Activated CD8-positive, alpha-beta T cell treated with anti-CD3 and anti-CD28 coated beads for 36 hours (primary cell): ENCODE measurements at regions not wholly inside any gene's neighbourhood (a gene's known extent, or its start where the extent isn't known, plus 50 kb on each side); places are given as distances from the start of the nearest gene placed in this dataset.

Experiments used
- ATAC-seq: fragments of 200-7000 bp; cut with Tn5 transposase; one replicate; pipeline ENCODE4 v1.10.0; 2021; ENCODE audit warnings: mild to moderate bottlenecking, moderate library complexity
- CTCF ChIA-PET: fragments of 350-600 bp; sonication (Branson Sonifier 250); formaldehyde crosslinking; loops from one replicate; lab custom pipeline; 2021; ENCODE audit warnings: antibody characterized with exemption; lab: Charles Lee
- POLR2A ChIA-PET: fragments of 350-600 bp; sonication (Branson Sonifier 250); formaldehyde crosslinking; loops from one replicate; lab custom pipeline; 2021; ENCODE audit warnings: antibody characterized with exemption; lab: Charles Lee
- DNase-seq: peaks from one replicate; pipeline ENCODE4 v3.0.0-alpha.2; 2020
- H3K27ac Mint-ChIP-seq: one replicate; pipeline ENCODE4 v1.8.0; 2021; ENCODE audit warnings: mild to moderate bottlenecking, mixed read lengths
- H3K27me3 Mint-ChIP-seq: one replicate; pipeline ENCODE4 v1.8.0; 2021; ENCODE audit warnings: mixed read lengths
- H3K36me3 Mint-ChIP-seq: one replicate; pipeline ENCODE4 v1.8.0; 2021; ENCODE audit warnings: low read depth, mixed read lengths
- H3K4me1 Mint-ChIP-seq: one replicate; pipeline ENCODE4 v1.8.0; 2021; ENCODE audit warnings: low read depth, mixed read lengths
- H3K4me3 Mint-ChIP-seq: one replicate; pipeline ENCODE4 v1.8.0; 2021; ENCODE audit warnings: mild to moderate bottlenecking, moderate library complexity, mixed read lengths
- H3K9me3 Mint-ChIP-seq: one replicate; pipeline ENCODE4 v1.8.0; 2021; ENCODE audit warnings: mixed read lengths
- intact Hi-C: fragments of 100-400 bp; cut with micrococcal nuclease; formaldehyde crosslinking; loops from one replicate; pipeline ENCODE4 v1.10.0; 2022
- TF ChIP-seq, protein P1 (sequence below): fragments of 200-600 bp; IDR thresholded peaks from one replicate; pipeline ENCODE4 v1.8.0; 2022; ENCODE audit warnings: antibody characterized with exemption, mild to moderate bottlenecking

DNA sequence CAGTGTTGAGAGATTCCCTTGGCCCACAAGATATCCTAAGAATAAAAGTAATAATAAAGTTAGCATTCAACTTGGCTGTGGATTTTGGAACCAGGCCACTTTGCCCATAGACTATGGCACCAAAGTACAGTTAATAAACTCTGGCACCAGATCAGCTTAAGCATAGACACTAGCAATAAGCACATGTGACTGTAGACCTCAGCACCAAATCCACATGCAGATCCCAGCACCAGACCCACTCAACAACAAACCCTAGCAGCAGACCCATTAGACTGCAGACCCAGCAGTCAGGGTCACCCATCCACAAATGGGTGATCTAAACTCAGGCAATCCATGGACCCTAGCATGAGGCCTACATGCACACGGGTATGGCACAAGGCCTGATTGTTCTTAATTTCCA lies 384.8 kb upstream of the CADM2 start:
- H3K4me3 Mint-ChIP-seq, result no peak overlapping the region
- H3K27me3 Mint-ChIP-seq, result no peaks in the 10 kb centered on the region
- no peaks in the 10 kb centered on the region for H3K36me3 Mint-ChIP-seq
- ATAC-seq (no peak), DNase-seq (no peak)
- TF ChIP-seq, protein P1, sequence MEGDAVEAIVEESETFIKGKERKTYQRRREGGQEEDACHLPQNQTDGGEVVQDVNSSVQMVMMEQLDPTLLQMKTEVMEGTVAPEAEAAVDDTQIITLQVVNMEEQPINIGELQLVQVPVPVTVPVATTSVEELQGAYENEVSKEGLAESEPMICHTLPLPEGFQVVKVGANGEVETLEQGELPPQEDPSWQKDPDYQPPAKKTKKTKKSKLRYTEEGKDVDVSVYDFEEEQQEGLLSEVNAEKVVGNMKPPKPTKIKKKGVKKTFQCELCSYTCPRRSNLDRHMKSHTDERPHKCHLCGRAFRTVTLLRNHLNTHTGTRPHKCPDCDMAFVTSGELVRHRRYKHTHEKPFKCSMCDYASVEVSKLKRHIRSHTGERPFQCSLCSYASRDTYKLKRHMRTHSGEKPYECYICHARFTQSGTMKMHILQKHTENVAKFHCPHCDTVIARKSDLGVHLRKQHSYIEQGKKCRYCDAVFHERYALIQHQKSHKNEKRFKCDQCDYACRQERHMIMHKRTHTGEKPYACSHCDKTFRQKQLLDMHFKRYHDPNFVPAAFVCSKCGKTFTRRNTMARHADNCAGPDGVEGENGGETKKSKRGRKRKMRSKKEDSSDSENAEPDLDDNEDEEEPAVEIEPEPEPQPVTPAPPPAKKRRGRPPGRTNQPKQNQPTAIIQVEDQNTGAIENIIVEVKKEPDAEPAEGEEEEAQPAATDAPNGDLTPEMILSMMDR, result no peak
- H3K4me1 Mint-ChIP-seq, result no peaks in the 10 kb centered on the region
- CTCF ChIA-PET, result no interaction called here
- no peak overlapping the region for H3K27ac Mint-ChIP-seq
- peaks cover 8% of the 10 kb centered on the region for H3K9me3 Mint-ChIP-seq
- POLR2A ChIA-PET, result no interaction called here
- intact Hi-C loops, result no loop called here

DNA sequence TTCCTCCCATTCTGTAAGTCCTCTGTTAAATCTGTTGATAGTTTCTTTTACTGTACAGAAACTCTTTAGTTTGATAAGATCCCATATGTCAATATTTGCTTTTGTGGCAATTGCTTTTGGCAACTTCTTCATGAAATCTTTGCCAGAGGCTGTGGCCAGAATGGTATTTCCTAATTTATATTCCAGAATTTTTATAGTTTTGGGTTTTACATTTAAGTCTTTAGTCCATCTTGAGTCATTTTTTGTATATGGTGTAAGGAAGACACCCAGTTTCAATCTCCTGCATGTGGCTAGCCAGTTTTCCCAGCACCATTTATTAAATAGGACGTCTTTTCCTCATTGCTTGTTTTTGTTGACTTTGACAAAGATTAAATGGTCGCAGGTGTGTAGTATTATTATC lies 372.4 kb upstream of the CADM2 start:
- no peak overlapping the region for H3K4me3 Mint-ChIP-seq
- TF ChIP-seq, protein P1, result no peak
- ATAC-seq, result no peak
- no peaks in the 10 kb centered on the region for H3K27me3 Mint-ChIP-seq
- intact Hi-C loops, result no loop called here
- H3K4me1 Mint-ChIP-seq, result no peaks in the 10 kb centered on the region
- CTCF ChIA-PET, result no interaction called here
- no peak overlapping the region for H3K27ac Mint-ChIP-seq
- no peaks in the 10 kb centered on the region for H3K36me3 Mint-ChIP-seq
- H3K9me3 Mint-ChIP-seq, result peaks cover 7% of the 10 kb centered on the region
- DNase-seq, result no peak
- POLR2A ChIA-PET, result no interaction called here

DNA sequence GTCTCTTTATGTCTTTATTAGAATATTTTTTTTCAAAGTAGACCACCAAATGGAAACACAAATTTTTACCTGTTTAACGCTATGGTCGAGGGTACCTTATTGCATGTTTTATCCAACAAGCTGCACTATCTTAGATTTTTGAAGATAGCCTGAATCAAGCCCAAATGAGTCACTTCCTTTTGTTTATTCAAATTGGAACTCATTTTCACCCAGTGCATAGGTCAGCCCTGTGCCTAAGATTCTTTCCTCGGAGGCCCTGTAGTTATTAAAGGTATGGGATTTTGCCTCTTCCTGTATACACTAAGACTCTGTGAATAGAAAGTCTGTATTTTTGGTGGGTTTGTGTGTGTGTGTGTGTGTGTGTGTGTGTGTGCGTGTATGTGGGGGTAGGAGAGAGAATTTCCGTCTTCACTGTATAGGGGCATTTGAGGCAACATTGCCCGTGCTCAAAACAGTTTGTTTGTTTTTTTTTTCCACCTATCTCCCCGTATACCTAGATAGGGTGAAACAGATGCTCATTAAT lies 358.0 kb upstream of the CADM2 start:
- CTCF ChIA-PET, result no interaction called here
- POLR2A ChIA-PET, result no interaction called here
- DNase-seq, result no peak
- no peak for ATAC-seq
- no peak overlapping the region for H3K4me3 Mint-ChIP-seq
- no peaks in the 10 kb centered on the region for H3K27me3 Mint-ChIP-seq
- intact Hi-C loops, result no loop called here
- peaks cover 5% of the 10 kb centered on the region for H3K9me3 Mint-ChIP-seq
- H3K36me3 Mint-ChIP-seq, result no peaks in the 10 kb centered on the region
- H3K4me1 Mint-ChIP-seq, result no peaks in the 10 kb centered on the region
- H3K27ac Mint-ChIP-seq, result no peak overlapping the region
- TF ChIP-seq, protein P1, result no peak

DNA sequence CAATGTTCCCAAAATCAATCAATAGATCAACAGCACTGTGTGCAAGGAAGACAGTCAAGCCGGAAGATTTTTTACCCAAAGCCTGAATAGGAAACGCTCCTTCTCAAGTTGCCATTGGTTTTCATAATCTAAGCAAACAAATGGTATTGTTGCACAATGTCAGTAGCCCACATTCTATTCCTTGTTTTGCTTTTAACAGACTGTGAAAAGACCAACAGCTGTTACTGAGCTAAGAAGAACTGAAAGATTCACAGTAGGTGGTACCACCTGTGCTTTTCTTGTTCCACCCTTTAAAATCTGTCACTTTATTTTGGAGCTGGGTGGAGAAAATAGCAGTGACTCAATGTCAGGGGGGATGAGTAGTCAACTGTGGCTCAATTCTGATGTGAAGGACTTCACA lies 357.5 kb upstream of the CADM2 start:
- Mint-ChIP-seq H3K4me1 (no peaks in the 10 kb centered on the region), H3K9me3 (peaks cover 5% of the 10 kb centered on the region), H3K27me3 (no peaks in the 10 kb centered on the region), H3K36me3 (no peaks in the 10 kb centered on the region), H3K4me3 (no peak overlapping the region), H3K27ac (no peak overlapping the region)
- ATAC-seq (no peak), DNase-seq (no peak)
- CTCF ChIA-PET, result no interaction called here
- intact Hi-C loops, result no loop called here
- TF ChIP-seq, protein P1, result no peak
- POLR2A ChIA-PET, result no interaction called here

DNA sequence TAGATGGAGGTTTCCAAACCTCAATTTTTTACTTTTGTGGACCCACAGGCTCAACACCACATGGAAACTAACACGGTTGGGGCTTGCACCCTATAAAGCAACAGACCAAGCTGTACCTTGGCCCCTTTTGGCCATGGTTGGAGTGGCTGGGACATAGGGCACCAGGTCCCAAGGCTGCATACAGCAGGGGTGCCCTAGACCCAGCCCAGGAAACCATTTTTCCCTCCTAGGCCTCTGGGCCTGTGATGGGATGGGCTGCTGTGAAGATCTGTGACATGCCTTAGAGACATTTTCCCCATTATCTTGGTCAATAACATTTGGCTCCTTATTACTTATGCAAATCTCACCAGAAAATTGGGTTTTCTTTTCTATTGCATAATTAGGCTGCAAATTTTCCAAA lies 337.0 kb upstream of the CADM2 start:
- ChIA-PET CTCF (no interaction called here), POLR2A (no interaction called here)
- Mint-ChIP-seq H3K9me3 (peaks cover 13% of the 10 kb centered on the region), H3K27me3 (no peaks in the 10 kb centered on the region), H3K4me3 (no peak overlapping the region), H3K36me3 (no peaks in the 10 kb centered on the region), H3K4me1 (no peaks in the 10 kb centered on the region), H3K27ac (no peak overlapping the region)
- intact Hi-C loops, result no loop called here
- DNase-seq (no peak), ATAC-seq (no peak)
- TF ChIP-seq, protein P1, result no peak
